GM12864 (cell line): ENCODE measurements at regions not wholly inside any gene's neighbourhood (a gene's known extent, or its start where the extent isn't known, plus 50 kb on each side); places are given as distances from the start of the nearest gene placed in this dataset.

Source experiments
- DNase-seq: peaks from one replicate; pipeline ENCODE4 v3.0.0-alpha.2; 2011; ENCODE audit warnings: low read depth
- H3K4me3 ChIP-seq: 2 replicates; pipeline ENCODE4 v1.5.1; 2011; ENCODE audit warnings: mild to moderate bottlenecking, low read depth, low read length, control low read depth
- CTCF ChIP-seq: IDR thresholded peaks from 2 replicates; pipeline ENCODE4 v1.5.1; 2011; ENCODE audit warnings: low read depth, mild to moderate bottlenecking, moderate library complexity, low read length, control low read depth, inconsistent platforms; ENCODE audit errors: missing control alignments

GRCh38 chr3:112751564-112752512, 94.8 kb downstream of the CD200R1L start:
- TF ChIP-seq CTCF, result no peak
- no peak for DNase-seq
- no peak overlapping the region for H3K4me3 ChIP-seq

- no peak overlapping the region for H3K4me3 ChIP-seq
- TF ChIP-seq CTCF, result no peak
- DNase-seq, result no peak
Measured at GRCh38 chr3:112751061-112751460, 95.6 kb downstream of the CD200R1L start.

DNA sequence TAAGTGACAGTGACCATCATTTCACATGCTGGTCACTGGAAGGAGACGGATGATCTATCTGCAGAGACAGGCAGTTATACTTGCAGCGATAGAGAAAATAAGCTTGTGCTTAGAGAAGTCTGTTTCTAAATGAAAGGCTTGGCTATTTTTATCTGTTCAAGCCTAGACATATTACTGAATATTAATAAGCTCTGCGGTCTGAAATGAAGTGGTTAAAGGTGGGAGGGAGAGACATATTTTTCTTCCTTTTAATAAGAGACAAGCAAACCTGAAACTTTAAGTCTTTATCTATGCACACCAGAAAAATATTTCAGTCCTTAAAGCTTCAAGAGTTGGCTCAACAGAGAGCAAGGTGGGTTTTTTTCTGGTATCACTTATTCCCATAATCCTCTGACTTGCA, 99.0 kb downstream of the CD200R1L start:
- DNase-seq, result no peak
- no peak for TF ChIP-seq CTCF
- H3K4me3 ChIP-seq, result no peak overlapping the region

DNA sequence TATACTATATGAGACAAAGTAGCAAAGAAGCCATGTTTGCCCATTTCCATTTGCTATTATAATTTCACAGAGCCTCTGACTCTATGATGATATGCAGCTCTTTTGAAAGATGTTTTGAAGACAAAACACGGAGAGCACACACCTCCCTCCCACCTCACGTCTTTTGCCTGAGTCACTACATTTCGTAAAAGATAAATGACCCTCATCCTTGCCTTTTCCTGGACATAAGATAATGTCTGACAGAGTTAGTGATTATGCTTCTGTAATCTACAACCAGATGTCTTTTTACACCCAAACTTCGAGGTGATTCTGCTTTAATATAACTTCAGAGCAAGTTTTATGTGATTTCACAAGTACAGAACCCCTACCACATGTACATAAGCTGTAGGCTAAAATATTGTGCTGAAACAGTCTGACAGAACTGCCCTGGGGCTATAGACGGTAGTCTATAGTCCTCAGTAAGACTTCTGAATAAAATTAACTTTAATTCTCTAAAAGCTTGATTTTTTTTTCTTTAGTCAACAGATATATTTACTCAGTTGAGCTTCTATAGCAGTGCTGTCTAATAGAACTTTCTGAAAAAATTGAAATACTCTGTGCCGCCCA, 99.9 kb downstream of the CD200R1L start:
- H3K4me3 ChIP-seq, result no peak overlapping the region
- no peak for DNase-seq
- no peak for TF ChIP-seq CTCF

DNA sequence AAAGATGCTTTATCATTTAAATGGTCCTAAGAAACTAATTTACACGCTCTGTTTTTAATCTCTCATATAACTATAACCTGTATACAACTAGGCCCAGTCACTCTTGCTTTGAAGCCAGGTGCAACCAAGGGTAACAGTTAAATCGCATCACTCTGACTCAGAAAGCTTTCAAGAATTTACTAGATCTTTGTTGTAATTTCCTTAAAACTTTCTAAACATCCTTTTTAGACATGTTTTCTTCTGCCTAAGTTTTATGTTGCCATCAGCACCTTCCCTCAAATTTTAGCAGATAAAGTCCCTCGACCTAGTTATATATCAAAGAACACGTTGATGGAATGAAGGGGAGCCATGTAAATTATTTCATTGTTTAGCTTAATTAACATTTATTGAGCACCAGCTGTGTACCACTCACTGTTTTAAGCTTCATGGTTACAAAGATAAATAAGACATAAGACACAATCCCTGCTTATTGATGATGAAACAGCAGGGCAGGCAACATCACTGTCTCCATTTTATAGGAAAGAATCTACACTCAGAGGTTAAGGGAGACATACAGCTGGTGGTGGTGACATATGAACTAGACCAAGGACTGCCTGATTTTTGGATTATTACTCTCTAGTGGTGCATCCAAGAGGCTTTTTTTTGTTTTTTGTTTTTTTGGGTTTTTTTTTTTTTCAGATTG, 101.0 kb downstream of the CD200R1L start:
- no peak for TF ChIP-seq CTCF
- no peak overlapping the region for H3K4me3 ChIP-seq
- no peak for DNase-seq

GRCh38 chr3:112744825-112745566, 101.7 kb downstream of the CD200R1L start:
- TF ChIP-seq CTCF, result no peak
- DNase-seq, result no peak
- H3K4me3 ChIP-seq, result no peak overlapping the region
